Transverse colon (tissue), 4 donors: ENCODE measurements at regions not wholly inside any gene's neighbourhood (a gene's known extent, or its start where the extent isn't known, plus 50 kb on each side); places are given as distances from the start of the nearest gene placed in this dataset.

Experiments
- EP300 ChIP-seq: sonication (generic); formaldehyde crosslinking; IDR thresholded peaks from one replicate; pipeline ENCODE4 v1.6.1; 2017; ENCODE audit warnings: antibody characterized with exemption, low read depth
- POLR2A ChIP-seq: fragments of 450-650 bp; IDR thresholded peaks from one replicate; pipeline ENCODE4 v1.6.1; 2016; ENCODE audit warnings: antibody characterized with exemption, mild to moderate bottlenecking, moderate library complexity
- POLR2AphosphoS5 ChIP-seq, 3 donors: sonication (generic); formaldehyde crosslinking; IDR thresholded peaks; one replicate each; pipeline ENCODE4 v1.6.1; 2016; ENCODE audit warnings: antibody characterized with exemption in 3 of 3
- TF ChIP-seq, protein P1 (sequence below), 5 experiments: fragments of 200-600 bp in 3 of 5; fragments of 450-650 bp in 2 of 5; sonication (generic) in 3 of 5; IDR thresholded peaks; 1 replicate in 2 of 5; 2 replicates in 3 of 5; pipeline ENCODE4 v1.5.1; 2016 to 2017; ENCODE audit warnings: antibody characterized with exemption in 5 of 5, inconsistent platforms in 3 of 5, mild to moderate bottlenecking in 2 of 5, moderate library complexity in 1 of 5

GRCh38 chr5:101327816-101328215, 424.7 kb upstream of the ST8SIA4 start:
- TF ChIP-seq, protein P1, sequence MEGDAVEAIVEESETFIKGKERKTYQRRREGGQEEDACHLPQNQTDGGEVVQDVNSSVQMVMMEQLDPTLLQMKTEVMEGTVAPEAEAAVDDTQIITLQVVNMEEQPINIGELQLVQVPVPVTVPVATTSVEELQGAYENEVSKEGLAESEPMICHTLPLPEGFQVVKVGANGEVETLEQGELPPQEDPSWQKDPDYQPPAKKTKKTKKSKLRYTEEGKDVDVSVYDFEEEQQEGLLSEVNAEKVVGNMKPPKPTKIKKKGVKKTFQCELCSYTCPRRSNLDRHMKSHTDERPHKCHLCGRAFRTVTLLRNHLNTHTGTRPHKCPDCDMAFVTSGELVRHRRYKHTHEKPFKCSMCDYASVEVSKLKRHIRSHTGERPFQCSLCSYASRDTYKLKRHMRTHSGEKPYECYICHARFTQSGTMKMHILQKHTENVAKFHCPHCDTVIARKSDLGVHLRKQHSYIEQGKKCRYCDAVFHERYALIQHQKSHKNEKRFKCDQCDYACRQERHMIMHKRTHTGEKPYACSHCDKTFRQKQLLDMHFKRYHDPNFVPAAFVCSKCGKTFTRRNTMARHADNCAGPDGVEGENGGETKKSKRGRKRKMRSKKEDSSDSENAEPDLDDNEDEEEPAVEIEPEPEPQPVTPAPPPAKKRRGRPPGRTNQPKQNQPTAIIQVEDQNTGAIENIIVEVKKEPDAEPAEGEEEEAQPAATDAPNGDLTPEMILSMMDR (IDR thresholded peaks at IDR 0.05): no peak
- TF ChIP-seq POLR2A: no peak
- TF ChIP-seq EP300: no peak
- TF ChIP-seq POLR2AphosphoS5 (IDR thresholded peaks at IDR 0.05): no peak
